ENCODE measurements at regions not wholly inside any gene's neighbourhood (a gene's known extent, or its start where the extent isn't known, plus 50 kb on each side); places are given as distances from the start of the nearest gene placed in this dataset.

GRCh38 chr11:111120696-111121302 lies 124.7 kb upstream of the POU2AF2 start:
- ChIA-PET CTCF (no interaction called here), POLR2A (no interaction called here)
- H3K27me3 ChIP-seq (ENCODE audit: control insufficient read depth, insufficient read depth, low read length) = no peaks in the 10 kb centered on the region

GRCh38 chr11:111120161-111120560 lies 125.4 kb upstream of the POU2AF2 start:
- Histone ChIP-seq H3K27ac (ENCODE audit: low read depth, low read length) (no peak overlapping the region), H3K27me3 (ENCODE audit: control insufficient read depth, insufficient read depth, low read length) (no peaks in the 10 kb centered on the region), H3K4me3 (ENCODE audit: low read depth, low read length) (no peak overlapping the region), H3K9me3 (ENCODE audit: control insufficient read depth, insufficient read depth, low read length) (no peaks in the 10 kb centered on the region)
- TF ChIP-seq, protein P1, sequence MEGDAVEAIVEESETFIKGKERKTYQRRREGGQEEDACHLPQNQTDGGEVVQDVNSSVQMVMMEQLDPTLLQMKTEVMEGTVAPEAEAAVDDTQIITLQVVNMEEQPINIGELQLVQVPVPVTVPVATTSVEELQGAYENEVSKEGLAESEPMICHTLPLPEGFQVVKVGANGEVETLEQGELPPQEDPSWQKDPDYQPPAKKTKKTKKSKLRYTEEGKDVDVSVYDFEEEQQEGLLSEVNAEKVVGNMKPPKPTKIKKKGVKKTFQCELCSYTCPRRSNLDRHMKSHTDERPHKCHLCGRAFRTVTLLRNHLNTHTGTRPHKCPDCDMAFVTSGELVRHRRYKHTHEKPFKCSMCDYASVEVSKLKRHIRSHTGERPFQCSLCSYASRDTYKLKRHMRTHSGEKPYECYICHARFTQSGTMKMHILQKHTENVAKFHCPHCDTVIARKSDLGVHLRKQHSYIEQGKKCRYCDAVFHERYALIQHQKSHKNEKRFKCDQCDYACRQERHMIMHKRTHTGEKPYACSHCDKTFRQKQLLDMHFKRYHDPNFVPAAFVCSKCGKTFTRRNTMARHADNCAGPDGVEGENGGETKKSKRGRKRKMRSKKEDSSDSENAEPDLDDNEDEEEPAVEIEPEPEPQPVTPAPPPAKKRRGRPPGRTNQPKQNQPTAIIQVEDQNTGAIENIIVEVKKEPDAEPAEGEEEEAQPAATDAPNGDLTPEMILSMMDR (IDR thresholded peaks at IDR 0.05; ENCODE audit: low read depth, low read length) = no peak
- no peak for DNase-seq (ENCODE audit: low read depth, low spot score)
- ChIA-PET POLR2A (no interaction called here), CTCF (no interaction called here)

More at GRCh38 chr11:111120696-111121302, 124.7 kb upstream of the POU2AF2 start:
- DNase-seq (ENCODE audit: low read depth, low spot score) = no peak
- TF ChIP-seq, protein P1 (IDR thresholded peaks at IDR 0.05; ENCODE audit: low read depth, low read length) = no peak
- H3K9me3 ChIP-seq (ENCODE audit: control insufficient read depth, insufficient read depth, low read length) = no peaks in the 10 kb centered on the region
- no peak overlapping the region for H3K27ac ChIP-seq (ENCODE audit: low read depth, low read length)
- no peak overlapping the region for H3K4me3 ChIP-seq (ENCODE audit: low read depth, low read length)

DNA sequence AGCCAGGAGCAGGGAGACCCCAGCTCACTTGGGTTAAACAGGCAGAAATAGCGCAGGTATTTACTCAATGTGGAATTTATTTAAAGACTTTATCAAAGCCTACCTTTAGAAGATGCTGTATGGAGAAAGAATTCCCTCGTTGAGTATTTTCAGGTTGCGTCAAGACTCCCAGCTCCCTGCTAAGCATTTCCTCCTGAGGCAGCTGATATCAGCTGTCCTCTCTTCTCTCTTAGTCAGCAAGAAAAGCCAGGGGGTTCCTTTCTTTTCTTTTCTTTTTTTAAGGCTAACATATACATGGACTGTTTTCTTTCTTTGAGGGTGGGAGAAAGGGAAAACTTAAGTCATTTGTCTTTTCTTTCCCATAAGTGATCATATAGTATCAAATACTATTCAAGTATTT lies 125.8 kb upstream of the POU2AF2 start:
- CTCF ChIA-PET = no interaction called here
- H3K9me3 ChIP-seq (ENCODE audit: control insufficient read depth, insufficient read depth, low read length) = no peaks in the 10 kb centered on the region
- POLR2A ChIA-PET = no interaction called here
- DNase-seq (ENCODE audit: low read depth, low spot score) = no peak
- TF ChIP-seq, protein P1 (IDR thresholded peaks at IDR 0.05; ENCODE audit: low read depth, low read length) = no peak
- H3K27me3 ChIP-seq (ENCODE audit: control insufficient read depth, insufficient read depth, low read length) = no peaks in the 10 kb centered on the region
- H3K27ac ChIP-seq (ENCODE audit: low read depth, low read length) = no peak overlapping the region
- no peak overlapping the region for H3K4me3 ChIP-seq (ENCODE audit: low read depth, low read length)

GRCh38 chr11:111115890-111116289 lies 129.6 kb upstream of the POU2AF2 start:
- Histone ChIP-seq H3K9me3 (ENCODE audit: control insufficient read depth, insufficient read depth, low read length) (no peaks in the 10 kb centered on the region), H3K4me3 (ENCODE audit: low read depth, low read length) (no peak overlapping the region), H3K27ac (ENCODE audit: low read depth, low read length) (no peak overlapping the region), H3K27me3 (ENCODE audit: control insufficient read depth, insufficient read depth, low read length) (no peaks in the 10 kb centered on the region)
- TF ChIP-seq, protein P1 (IDR thresholded peaks at IDR 0.05; ENCODE audit: low read depth, low read length) = no peak
- DNase-seq (ENCODE audit: low read depth, low spot score) = no peak
- CTCF ChIA-PET = no interaction called here
- POLR2A ChIA-PET = no interaction called here

DNA sequence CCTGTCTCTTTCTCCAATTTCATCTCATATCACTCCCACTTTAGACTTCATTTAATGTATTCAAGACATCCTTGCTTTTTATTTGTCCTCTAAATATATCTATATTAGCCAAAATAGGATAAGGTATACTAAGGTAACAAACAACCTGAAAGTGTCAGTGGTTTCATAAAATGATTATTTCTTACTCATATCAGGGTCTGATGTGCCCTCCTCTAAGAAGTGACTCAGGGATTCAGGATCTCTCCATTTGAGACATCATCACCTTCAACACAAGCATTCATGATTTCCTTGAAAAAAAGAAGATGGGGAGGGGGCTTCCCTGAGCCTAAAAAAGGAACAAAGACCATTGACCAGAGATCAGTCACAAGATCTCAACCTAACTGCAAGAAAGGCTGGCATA lies 131.4 kb upstream of the POU2AF2 start:
- Histone ChIP-seq H3K27ac (ENCODE audit: low read depth, low read length) (no peak overlapping the region), H3K27me3 (ENCODE audit: control insufficient read depth, insufficient read depth, low read length) (no peaks in the 10 kb centered on the region), H3K9me3 (ENCODE audit: control insufficient read depth, insufficient read depth, low read length) (no peaks in the 10 kb centered on the region), H3K4me3 (ENCODE audit: low read depth, low read length) (no peak overlapping the region)
- no peak for DNase-seq (ENCODE audit: low read depth, low spot score)
- ChIA-PET POLR2A (no interaction called here), CTCF (no interaction called here)
- TF ChIP-seq, protein P1 (IDR thresholded peaks at IDR 0.05; ENCODE audit: low read depth, low read length) = no peak
